A549 (cell line): ENCODE measurements at regions not wholly inside any gene's neighbourhood (a gene's known extent, or its start where the extent isn't known, plus 50 kb on each side); places are given as distances from the start of the nearest gene placed in this dataset.
A peak's percentile ranks its signal among the peaks of the same experiment; 100 is the strongest.

Experiments used
- ATAC-seq, 2 experiments: fragments of 200-7000 bp in 1 of 2; fragments of >200 bp in 1 of 2; cut with Nextera tagmentation in 1 of 2; cut with Tn5 transposase in 1 of 2; 3 replicates each; pipeline versions ENCODE4 v1.8.0 to v1.9.1; 2018 to 2020; ENCODE audit warnings: mild to moderate bottlenecking in 1 of 2, moderate library complexity in 1 of 2
- CTCF ChIA-PET: fragments of 300-600 bp; sonication (Branson Sonifier 250); formaldehyde crosslinking; extraction: SDS; loops from one replicate; lab custom pipeline; 2021; ENCODE audit warnings: antibody characterized with exemption, inconsistent platforms; lab: Yijun Ruan, JAX
- POLR2A ChIA-PET: fragments of 350-600 bp; formaldehyde crosslinking; extraction: SDS; loops from one replicate; lab custom pipeline; 2021; ENCODE audit warnings: antibody characterized with exemption, inconsistent platforms; lab: Yijun Ruan, JAX
- DNase-seq, 2 experiments: peaks; one replicate each; pipeline versions ENCODE4 v3.0.0 to v3.0.0-alpha.2; 2011 to 2016; ENCODE audit warnings: low read depth in 1 of 2, low spot score in 1 of 2
- FAIRE-seq: peaks from 2 replicates; lab custom pipeline; 2011; peaks lifted over from hg19 to GRCh38; lab: Jason Lieb, UNC
- H3K27ac ChIP-seq, 2 experiments: fragments of >200 bp; sonication (Bioruptor Twin); formaldehyde crosslinking; 3 replicates each; pipeline ENCODE4 v1.5.1; 2016 to 2017
- H3K4me1 ChIP-seq: fragments of >200 bp; sonication (Bioruptor Twin); formaldehyde crosslinking; 3 replicates; pipeline ENCODE4 v1.6.1; 2016
- H3K4me2 ChIP-seq: fragments of >200 bp; sonication (Bioruptor Twin); formaldehyde crosslinking; 3 replicates; pipeline ENCODE4 v1.6.1; 2016
- H3K4me3 ChIP-seq: fragments of >200 bp; sonication (Bioruptor Twin); formaldehyde crosslinking; 3 replicates; pipeline ENCODE4 v1.5.1; 2016
- H3K9me3 ChIP-seq: fragments of >200 bp; sonication (Bioruptor Twin); formaldehyde crosslinking; 3 replicates; pipeline ENCODE4 v1.6.1; 2016
- CBX2 ChIP-seq: fragments of 200-600 bp; sonication (generic); IDR thresholded peaks from 2 replicates; pipeline ENCODE4 v1.6.1; 2016; ENCODE audit warnings: low read depth, mild to moderate bottlenecking, borderline replicate concordance
- CTCF ChIP-seq: fragments of >200 bp; sonication (Bioruptor Twin); formaldehyde crosslinking; IDR thresholded peaks from 3 replicates; pipeline ENCODE4 v1.5.1; 2016
- E2F6 ChIP-seq: IDR thresholded peaks from 2 replicates; pipeline ENCODE4 v1.6.1; 2012; ENCODE audit warnings: low read depth, borderline replicate concordance
- EHF ChIP-seq: fragments of 250-450 bp; sonication (Bioruptor Pico); IDR thresholded peaks from 2 replicates; pipeline ENCODE4 v1.5.0; 2020; ENCODE audit warnings: mild to moderate bottlenecking
- EP300 ChIP-seq, 2 experiments: fragments of >200 bp; sonication (Bioruptor Twin); formaldehyde crosslinking; IDR thresholded peaks; 2 replicates in 1 of 2; 3 replicates in 1 of 2; pipeline ENCODE4 v1.6.1; 2016 to 2017
- FOSL2 ChIP-seq, 2 experiments: fragments of 450-650 bp in 1 of 2; fragments of >200 bp in 1 of 2; sonication (Bioruptor Twin) in 1 of 2; formaldehyde crosslinking; IDR thresholded peaks; 2 replicates each; pipeline versions ENCODE4 v1.5.0 to v1.6.1; 2016 to 2020; ENCODE audit warnings: mild to moderate bottlenecking in 1 of 2, moderate library complexity in 1 of 2
- FOXS1 ChIP-seq: fragments of 250-450 bp; sonication (Bioruptor Pico); IDR thresholded peaks from 2 replicates; pipeline ENCODE4 v1.5.0; 2020; ENCODE audit warnings: mild to moderate bottlenecking, moderate library complexity
- HOXA7 ChIP-seq: fragments of 250-450 bp; sonication (Bioruptor Pico); IDR thresholded peaks from 2 replicates; pipeline ENCODE4 v1.5.0; 2020; ENCODE audit warnings: mild to moderate bottlenecking, moderate library complexity
- HOXB13 ChIP-seq: fragments of 250-450 bp; sonication (Bioruptor Pico); IDR thresholded peaks from 2 replicates; pipeline ENCODE4 v1.5.0; 2020; ENCODE audit warnings: low read depth, mild to moderate bottlenecking, moderate library complexity
- JUNB ChIP-seq: fragments of >200 bp; sonication (Bioruptor Twin); formaldehyde crosslinking; IDR thresholded peaks from 2 replicates; pipeline ENCODE4 v1.6.1; 2016
- KDM5A ChIP-seq: fragments of 200-600 bp; sonication (generic); IDR thresholded peaks from 2 replicates; pipeline ENCODE4 v1.6.1; 2016; ENCODE audit warnings: antibody characterized with exemption, mild to moderate bottlenecking
- NPAS2 ChIP-seq: fragments of 250-450 bp; sonication (Bioruptor Pico); IDR thresholded peaks from 2 replicates; pipeline ENCODE4 v1.8.0; 2022; ENCODE audit warnings: mild to moderate bottlenecking, moderate library complexity, borderline replicate concordance
- POLR2A ChIP-seq: IDR thresholded peaks from 2 replicates; pipeline ENCODE4 v1.6.1; 2012; ENCODE audit warnings: mild to moderate bottlenecking, low read length
- RAD21 ChIP-seq, 2 experiments: fragments of >200 bp in 1 of 2; sonication (Bioruptor Twin) in 1 of 2; formaldehyde crosslinking in 1 of 2; IDR thresholded peaks in 1 of 2; conservative IDR thresholded peaks in 1 of 2; 2 replicates in 1 of 2; 3 replicates in 1 of 2; pipeline ENCODE4 v1.6.1; 2012 to 2018; ENCODE audit warnings: inconsistent platforms in 1 of 2
- RFX5 ChIP-seq: fragments of 450-650 bp; IDR thresholded peaks from 2 replicates; pipeline ENCODE4 v1.7.1; 2014; ENCODE audit warnings: antibody characterized with exemption, mild to moderate bottlenecking, moderate library complexity
- SMC3 ChIP-seq: fragments of >200 bp; sonication (Bioruptor Twin); formaldehyde crosslinking; IDR thresholded peaks from 3 replicates; pipeline ENCODE4 v1.6.1; 2018; ENCODE audit warnings: inconsistent platforms
- ZNF302 ChIP-seq: fragments of 250-450 bp; sonication (Bioruptor Pico); IDR thresholded peaks from 2 replicates; pipeline ENCODE4 v1.9.0; 2021; ENCODE audit warnings: inconsistent platforms, mild to moderate bottlenecking, moderate library complexity
- WGBS: methylation state at CpG from one replicate; pipeline ENCODE4 v1.1.6; 2017; ENCODE audit errors: missing lambda C conversion rate; 5-methylcytosine and 5-hydroxymethylcytosine counted together
- TF ChIP-seq, protein P1 (sequence below): fragments of 450-650 bp; IDR thresholded peaks from 2 replicates; pipeline ENCODE4 v1.6.1; 2014; ENCODE audit warnings: antibody characterized with exemption
- TF ChIP-seq, protein P2 (sequence below): fragments of 250-450 bp; sonication (Bioruptor Pico); IDR thresholded peaks from 2 replicates; pipeline ENCODE4 v1.5.0; 2021; ENCODE audit warnings: mild to moderate bottlenecking, moderate library complexity, borderline replicate concordance

- peak overlapping the region; percentile 16 to 54; a peak in 4 of 6 replicates for H3K27ac ChIP-seq
- TF ChIP-seq SMC3 = peak; percentile 88
- TF ChIP-seq E2F6 = no peak
- peak; percentile 95 for TF ChIP-seq CTCF
- TF ChIP-seq RAD21 (conservative IDR thresholded peaks at IDR 0.05 in 1 of 2, IDR thresholded peaks at IDR 0.05 in 1 of 2) = peak; percentile 96 to 97
- DNase-seq (peak; percentile 77 to 78), ATAC-seq (peak; percentile 94 to 99), FAIRE-seq (peak; percentile 95)
- H3K4me2 ChIP-seq = peak overlapping the region; percentile 64
- no peak overlapping the region for H3K4me3 ChIP-seq
- ChIA-PET POLR2A (interaction anchor here (1.2 to 1.5 kb wide), 2 partner anchors 712 to 1576 kb away, joined by 4 read pairs; partner anchors contain the start of gene HLX), CTCF (interaction anchor here (0.6 to 7.1 kb wide), 84 partner anchors 9 to 1653 kb away, joined by 3 to 68 read pairs (median 3); partner anchors contain the start of gene DUSP10)
- H3K4me1 ChIP-seq = peaks cover 4% of the 10 kb centered on the region; the same call in 2 of the 3 replicates
- peaks cover 11% of the 10 kb centered on the region; the same call in 2 of the 3 replicates for H3K9me3 ChIP-seq
- 10% methylated on average over 16 of the region's 16 CpGs for WGBS
Observed at GRCh38 chr1:222455188-222455879, 92.6 kb downstream of the HHIPL2 start.

- WGBS = 42% methylated on average over 13 of the region's 13 CpGs
- no peak for TF ChIP-seq KDM5A
- no peak for TF ChIP-seq NPAS2 (CRISPR knock-in tag)
- no peak for TF ChIP-seq FOSL2 (IDR thresholded peaks at IDR 0.05)
- no peak for TF ChIP-seq FOSL2 (CRISPR knock-in tag; IDR thresholded peaks at IDR 0.05)
- TF ChIP-seq EHF (CRISPR knock-in tag) = no peak
- CTCF ChIA-PET = interaction anchor here (0.6 to 7.1 kb wide), 63 partner anchors 10 to 1678 kb away, joined by 3 to 68 read pairs (median 4); no protein-coding TSS in a partner anchor
Observed at GRCh38 chr1:222454782-222455181, 93.1 kb downstream of the HHIPL2 start.

DNA sequence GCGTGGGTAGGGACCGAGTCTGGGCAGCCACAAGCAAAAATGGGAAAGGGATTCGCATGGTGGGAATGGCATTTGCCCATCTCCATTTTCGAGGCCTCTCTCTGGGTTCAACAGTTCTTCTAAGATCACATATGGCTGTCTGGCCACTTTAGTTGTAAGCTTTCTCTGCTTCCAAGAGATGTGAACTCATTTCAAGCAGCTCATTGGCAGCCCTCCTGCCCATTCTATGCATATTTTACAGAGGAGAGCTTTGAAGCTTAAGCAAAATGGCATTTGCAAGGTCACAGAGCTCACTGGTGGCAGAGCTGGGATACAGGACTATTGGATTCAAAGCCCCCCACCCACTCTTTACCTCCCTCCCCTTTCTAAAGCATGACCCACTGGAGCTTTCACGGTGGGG lies 93.7 kb downstream of the HHIPL2 start:
- CTCF ChIA-PET = interaction anchor here (0.7 to 7.1 kb wide), 25 partner anchors 10 to 1677 kb away, joined by 3 to 68 read pairs (median 6); no protein-coding TSS in a partner anchor
- ATAC-seq (no peak), FAIRE-seq (no peak), DNase-seq (no peak)
- H3K9me3 ChIP-seq = peaks cover 11% of the 10 kb centered on the region; the same call in 2 of the 3 replicates
- peaks cover 4% of the 10 kb centered on the region; the same call in 2 of the 3 replicates for H3K4me1 ChIP-seq
- H3K4me2 ChIP-seq = no peak overlapping the region
- H3K4me3 ChIP-seq = no peak overlapping the region
- WGBS = 54% methylated on average over 5 of the region's 5 CpGs
- TF ChIP-seq CBX2 (no peak), KDM5A (no peak), FOXS1 (CRISPR knock-in tag) (no peak), HOXA7 (CRISPR knock-in tag) (no peak), EP300 (IDR thresholded peaks at IDR 0.05) (no peak), JUNB (no peak), RFX5 (no peak), ZNF302 (CRISPR knock-in tag) (no peak), POLR2A (no peak), HOXB13 (CRISPR knock-in tag) (no peak)
- TF ChIP-seq, protein P1, sequence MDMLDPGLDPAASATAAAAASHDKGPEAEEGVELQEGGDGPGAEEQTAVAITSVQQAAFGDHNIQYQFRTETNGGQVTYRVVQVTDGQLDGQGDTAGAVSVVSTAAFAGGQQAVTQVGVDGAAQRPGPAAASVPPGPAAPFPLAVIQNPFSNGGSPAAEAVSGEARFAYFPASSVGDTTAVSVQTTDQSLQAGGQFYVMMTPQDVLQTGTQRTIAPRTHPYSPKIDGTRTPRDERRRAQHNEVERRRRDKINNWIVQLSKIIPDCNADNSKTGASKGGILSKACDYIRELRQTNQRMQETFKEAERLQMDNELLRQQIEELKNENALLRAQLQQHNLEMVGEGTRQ = no peak
- TF ChIP-seq, protein P2, sequence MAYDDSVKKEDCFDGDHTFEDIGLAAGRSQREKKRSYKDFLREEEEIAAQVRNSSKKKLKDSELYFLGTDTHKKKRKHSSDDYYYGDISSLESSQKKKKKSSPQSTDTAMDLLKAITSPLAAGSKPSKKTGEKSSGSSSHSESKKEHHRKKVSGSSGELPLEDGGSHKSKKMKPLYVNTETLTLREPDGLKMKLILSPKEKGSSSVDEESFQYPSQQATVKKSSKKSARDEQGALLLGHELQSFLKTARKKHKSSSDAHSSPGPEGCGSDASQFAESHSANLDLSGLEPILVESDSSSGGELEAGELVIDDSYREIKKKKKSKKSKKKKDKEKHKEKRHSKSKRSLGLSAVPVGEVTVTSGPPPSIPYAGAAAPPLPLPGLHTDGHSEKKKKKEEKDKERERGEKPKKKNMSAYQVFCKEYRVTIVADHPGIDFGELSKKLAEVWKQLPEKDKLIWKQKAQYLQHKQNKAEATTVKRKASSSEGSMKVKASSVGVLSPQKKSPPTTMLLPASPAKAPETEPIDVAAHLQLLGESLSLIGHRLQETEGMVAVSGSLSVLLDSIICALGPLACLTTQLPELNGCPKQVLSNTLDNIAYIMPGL = no peak
- POLR2A ChIA-PET = interaction anchor here (0.8 kb wide), 1 partner anchor 712 kb away, joined by 3 read pairs; the partner anchor contains the start of gene DUSP10
- H3K27ac ChIP-seq = no peak overlapping the region; a peak in 1 of 6 replicates

More at GRCh38 chr1:222454782-222455181, 93.1 kb downstream of the HHIPL2 start:
- Histone ChIP-seq H3K4me2 (peak overlapping the region; percentile 64), H3K4me3 (no peak overlapping the region), H3K9me3 (peaks cover 11% of the 10 kb centered on the region; the same call in 2 of the 3 replicates), H3K4me1 (peaks cover 4% of the 10 kb centered on the region; the same call in 2 of the 3 replicates), H3K27ac (peak overlapping the region; percentile 6 to 54; a peak in 3 of 6 replicates)
- no peak for FAIRE-seq
- POLR2A ChIA-PET = interaction anchor here (0.8 to 1.5 kb wide), 3 partner anchors 711 to 1576 kb away, joined by 3 to 4 read pairs (median 4); partner anchors contain the start of genes DUSP10 and HLX
- no peak for DNase-seq
- ATAC-seq = peak; percentile 33 to 49; a peak in 4 of 6 replicates
